Activated CD4-positive, alpha-beta T cell treated with anti-CD3 and anti-CD28 coated beads for 36 hours (primary cell): ENCODE measurements at regions not wholly inside any gene's neighbourhood (a gene's known extent, or its start where the extent isn't known, plus 50 kb on each side); places are given as distances from the start of the nearest gene placed in this dataset.

Experiments used
- ATAC-seq: fragments of 200-7000 bp; cut with Tn5 transposase; one replicate; pipeline ENCODE4 v1.10.0; 2021; ENCODE audit warnings: mild to moderate bottlenecking, moderate library complexity
- CTCF ChIA-PET: fragments of 350-600 bp; sonication (Branson Sonifier 250); formaldehyde crosslinking; loops from one replicate; lab custom pipeline; 2021; ENCODE audit warnings: antibody characterized with exemption; lab: Charles Lee
- POLR2A ChIA-PET: fragments of 350-600 bp; sonication (Branson Sonifier 250); formaldehyde crosslinking; loops from one replicate; lab custom pipeline; 2021; ENCODE audit warnings: antibody characterized with exemption, inconsistent platforms; lab: Charles Lee
- DNase-seq: peaks from one replicate; pipeline ENCODE4 v3.0.0-alpha.2; 2020
- H3K27ac Mint-ChIP-seq: one replicate; pipeline ENCODE4 v1.8.0; 2021; ENCODE audit warnings: mixed read lengths
- H3K27me3 Mint-ChIP-seq: one replicate; pipeline ENCODE4 v1.8.0; 2021; ENCODE audit warnings: mixed read lengths
- H3K36me3 Mint-ChIP-seq: one replicate; pipeline ENCODE4 v1.8.0; 2021; ENCODE audit warnings: low read depth, mixed read lengths
- H3K4me1 Mint-ChIP-seq: one replicate; pipeline ENCODE4 v1.8.0; 2021; ENCODE audit warnings: mixed read lengths
- H3K4me3 Mint-ChIP-seq: one replicate; pipeline ENCODE4 v1.8.0; 2021; ENCODE audit warnings: mild to moderate bottlenecking, moderate library complexity, mixed read lengths
- H3K9me3 Mint-ChIP-seq: one replicate; pipeline ENCODE4 v1.8.0; 2021; ENCODE audit warnings: low read depth, mixed read lengths
- intact Hi-C, 2 experiments: fragments of 100-400 bp; cut with DNase I in 1 of 2; cut with micrococcal nuclease in 1 of 2; formaldehyde crosslinking; loops; one replicate each; pipeline versions ENCODE4 v1.14.2 to v1.15.1; 2022 to 2024; cut with DNase I, micrococcal nuclease

- Mint-ChIP-seq H3K27ac (no peak overlapping the region), H3K36me3 (no peaks in the 10 kb centered on the region), H3K4me1 (peaks cover 30% of the 10 kb centered on the region), H3K27me3 (peaks cover 8% of the 10 kb centered on the region), H3K9me3 (no peaks in the 10 kb centered on the region), H3K4me3 (no peak overlapping the region)
- DNase-seq (peak; percentile 52), ATAC-seq (no peak)
- ChIA-PET CTCF (interaction anchor here (0.6 to 1.3 kb wide), 8 partner anchors 9 to 808 kb away, joined by 3 to 10 read pairs (median 4); no protein-coding TSS in a partner anchor), POLR2A (no interaction called here)
- intact Hi-C loops = no loop called here
Observed at GRCh38 chr6:41442800-41443501, 103.2 kb upstream of the FOXP4 start.

DNA sequence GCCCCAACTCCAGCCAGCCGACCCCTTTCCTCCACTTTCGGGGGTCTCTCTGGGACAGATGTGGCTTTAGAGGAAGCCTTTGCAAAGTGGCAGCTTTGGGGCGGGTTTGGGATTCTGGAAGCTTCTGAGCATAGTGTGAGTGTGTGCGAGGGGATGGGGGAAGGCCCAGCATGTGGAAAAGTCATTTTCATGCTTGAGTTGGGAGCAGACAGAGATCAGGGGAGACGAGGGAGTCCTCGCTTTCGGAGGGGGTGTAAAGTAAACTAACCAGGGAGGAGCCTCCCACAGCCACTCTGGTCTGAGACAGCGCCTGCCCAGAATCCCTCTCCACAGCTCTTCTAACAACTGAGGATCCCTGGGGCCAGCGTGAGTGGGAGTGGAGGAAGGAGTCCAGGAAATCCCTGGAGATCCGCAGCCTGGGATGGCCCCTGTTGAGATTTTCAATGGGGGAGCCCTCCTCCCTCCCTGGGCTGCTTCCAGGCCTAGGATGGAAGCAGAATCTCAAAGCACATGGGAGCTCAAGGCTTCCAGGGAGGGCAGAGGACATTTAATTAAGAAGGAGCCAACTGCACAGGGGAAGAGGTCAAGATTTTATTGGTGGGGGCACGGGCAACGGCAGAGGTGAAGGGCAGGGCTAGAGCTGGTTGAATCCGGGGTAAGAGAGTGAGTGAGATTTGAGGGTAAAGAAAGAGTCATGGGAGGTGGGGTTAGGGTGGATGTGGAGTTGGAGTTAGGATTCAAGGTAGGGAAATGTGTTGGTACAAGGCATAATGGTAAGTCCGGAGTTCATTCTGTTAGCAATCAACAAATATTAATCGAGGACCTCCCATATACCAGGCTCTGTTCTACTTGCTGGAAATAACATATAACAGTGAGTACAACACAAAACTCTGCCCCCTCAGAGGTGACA lies 102.3 kb upstream of the FOXP4 start:
- no peak for ATAC-seq
- H3K36me3 Mint-ChIP-seq = no peaks in the 10 kb centered on the region
- H3K27me3 Mint-ChIP-seq = peaks cover 8% of the 10 kb centered on the region
- H3K4me3 Mint-ChIP-seq = no peak overlapping the region
- no peak overlapping the region for H3K27ac Mint-ChIP-seq
- no peaks in the 10 kb centered on the region for H3K9me3 Mint-ChIP-seq
- no peak for DNase-seq
- POLR2A ChIA-PET = no interaction called here
- peaks cover 30% of the 10 kb centered on the region for H3K4me1 Mint-ChIP-seq
- intact Hi-C loops = no loop called here
- CTCF ChIA-PET = interaction anchor here (0.6 to 1.9 kb wide), 6 partner anchors 10 to 809 kb away, joined by 3 to 6 read pairs (median 4); no protein-coding TSS in a partner anchor

DNA sequence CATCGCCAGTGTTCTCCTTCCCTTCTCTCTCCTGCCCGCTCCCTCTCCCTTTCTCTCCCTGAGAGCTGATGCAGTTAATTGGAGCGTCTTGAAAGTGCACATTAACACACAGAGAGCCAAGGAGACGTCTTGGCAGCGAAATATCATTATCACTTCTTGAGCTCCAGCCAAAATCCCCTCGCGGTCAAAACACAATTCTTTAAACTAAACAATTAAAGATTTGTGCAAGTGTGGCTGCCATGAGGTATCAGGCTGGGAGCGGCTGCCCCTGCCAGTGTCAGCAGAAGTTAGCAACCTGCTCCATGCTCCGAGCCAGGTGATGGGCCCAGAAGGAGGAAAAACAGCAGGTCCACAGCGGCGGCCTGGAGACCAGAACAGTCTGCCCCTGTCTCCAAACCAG lies 100.9 kb upstream of the FOXP4 start:
- ChIA-PET CTCF (interaction anchor here (0.5 to 1.9 kb wide), 5 partner anchors 9 to 162 kb away, joined by 3 to 6 read pairs (median 3); no protein-coding TSS in a partner anchor), POLR2A (no interaction called here)
- Mint-ChIP-seq H3K4me3 (no peak overlapping the region), H3K27ac (no peak overlapping the region), H3K4me1 (peaks cover 20% of the 10 kb centered on the region), H3K36me3 (no peaks in the 10 kb centered on the region), H3K27me3 (peaks cover 8% of the 10 kb centered on the region), H3K9me3 (no peaks in the 10 kb centered on the region)
- intact Hi-C loops = no loop called here
- no peak for ATAC-seq
- DNase-seq = no peak

DNA sequence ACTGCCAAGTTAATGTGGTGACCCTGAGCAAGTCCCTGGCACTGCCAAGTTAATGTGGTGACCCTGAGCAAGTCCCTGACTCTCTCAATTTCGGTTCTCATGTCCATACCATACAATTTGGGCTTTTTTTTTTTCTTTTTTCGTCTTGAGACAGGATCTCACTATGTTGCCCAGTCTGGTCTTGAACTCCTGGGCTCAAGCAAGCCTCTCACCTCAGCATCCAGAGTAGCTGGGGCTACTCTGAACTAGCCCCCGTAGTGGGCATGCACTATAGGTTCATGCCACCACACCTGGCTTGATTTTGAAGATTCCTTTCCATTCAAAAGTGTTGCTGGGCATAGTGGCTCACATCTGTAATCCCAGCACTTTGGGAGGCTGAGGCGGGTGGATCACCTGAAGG lies 100.0 kb upstream of the FOXP4 start:
- H3K27me3 Mint-ChIP-seq = peaks cover 8% of the 10 kb centered on the region
- no peaks in the 10 kb centered on the region for H3K9me3 Mint-ChIP-seq
- ATAC-seq = no peak
- CTCF ChIA-PET = interaction anchor here (0.6 kb wide), 1 partner anchor 120 kb away, joined by 3 read pairs; no protein-coding TSS in a partner anchor
- POLR2A ChIA-PET = no interaction called here
- no peak for DNase-seq
- H3K27ac Mint-ChIP-seq = no peak overlapping the region
- no peak overlapping the region for H3K4me3 Mint-ChIP-seq
- peaks cover 12% of the 10 kb centered on the region for H3K4me1 Mint-ChIP-seq
- intact Hi-C loops = no loop called here
- H3K36me3 Mint-ChIP-seq = no peaks in the 10 kb centered on the region

DNA sequence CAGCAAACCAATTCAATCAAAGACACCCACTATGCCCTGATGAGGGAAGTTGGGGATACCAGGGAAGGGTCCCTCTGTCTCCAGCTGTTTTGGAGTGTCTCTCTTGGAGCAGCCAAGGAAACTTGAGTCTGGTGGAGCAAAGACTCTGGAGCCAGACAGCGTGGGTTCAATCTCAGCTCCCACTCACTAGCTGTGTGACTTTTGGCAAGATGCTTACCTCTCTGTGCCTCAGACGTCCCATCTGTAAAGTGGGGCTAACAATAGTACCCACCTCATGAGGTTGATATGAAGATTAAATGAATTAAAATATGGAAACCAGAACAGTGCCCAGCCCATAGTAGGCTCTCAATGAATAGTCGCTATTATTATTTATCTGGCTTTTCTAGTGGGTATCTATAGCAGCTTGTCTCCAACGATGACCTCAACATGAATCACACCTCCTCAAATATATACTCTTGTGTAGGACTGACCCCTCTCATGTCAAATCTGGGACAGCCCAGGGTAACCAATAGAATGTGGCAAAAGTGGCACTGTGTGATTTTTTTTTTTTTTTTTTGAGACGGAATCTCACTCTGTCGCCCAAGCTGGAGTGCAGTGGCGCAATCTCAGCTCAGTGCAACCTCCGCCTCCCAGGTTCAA lies 99.2 kb upstream of the FOXP4 start:
- Mint-ChIP-seq H3K4me1 (peaks cover 4% of the 10 kb centered on the region), H3K36me3 (no peaks in the 10 kb centered on the region), H3K9me3 (no peaks in the 10 kb centered on the region), H3K27ac (no peak overlapping the region), H3K4me3 (no peak overlapping the region), H3K27me3 (peaks cover 8% of the 10 kb centered on the region)
- ATAC-seq = no peak
- intact Hi-C loops = no loop called here
- CTCF ChIA-PET = no interaction called here
- POLR2A ChIA-PET = no interaction called here
- DNase-seq = no peak

GRCh38 chr6:41448256-41448655 lies 97.9 kb upstream of the FOXP4 start:
- H3K27me3 Mint-ChIP-seq = peaks cover 8% of the 10 kb centered on the region
- no peaks in the 10 kb centered on the region for H3K9me3 Mint-ChIP-seq

GRCh38 chr6:41449399-41450245 lies 96.6 kb upstream of the FOXP4 start:
- Mint-ChIP-seq H3K27ac (no peak overlapping the region), H3K36me3 (no peaks in the 10 kb centered on the region), H3K9me3 (no peaks in the 10 kb centered on the region), H3K27me3 (no peaks in the 10 kb centered on the region), H3K4me1 (no peaks in the 10 kb centered on the region), H3K4me3 (no peak overlapping the region)
- DNase-seq = no peak
- POLR2A ChIA-PET = no interaction called here
- no peak for ATAC-seq
- CTCF ChIA-PET = interaction anchor here (0.5 to 1.2 kb wide), 3 partner anchors 11 to 25 kb away, joined by 3 to 4 read pairs (median 3); no protein-coding TSS in a partner anchor
- intact Hi-C loops = no loop called here

More at GRCh38 chr6:41448256-41448655, 97.9 kb upstream of the FOXP4 start:
- no peaks in the 10 kb centered on the region for H3K4me1 Mint-ChIP-seq
- no peak overlapping the region for H3K4me3 Mint-ChIP-seq
- H3K27ac Mint-ChIP-seq = no peak overlapping the region
- ATAC-seq (no peak), DNase-seq (no peak)
- no peaks in the 10 kb centered on the region for H3K36me3 Mint-ChIP-seq
- POLR2A ChIA-PET = no interaction called here
- intact Hi-C loops = no loop called here
- CTCF ChIA-PET = interaction anchor here (0.7 to 1.3 kb wide), 2 partner anchors 17 to 177 kb away, joined by 3 read pairs; no protein-coding TSS in a partner anchor

GRCh38 chr6:41450581-41450980 lies 95.6 kb upstream of the FOXP4 start:
- Mint-ChIP-seq H3K27ac (no peak overlapping the region), H3K4me3 (no peak overlapping the region), H3K9me3 (no peaks in the 10 kb centered on the region), H3K27me3 (no peaks in the 10 kb centered on the region), H3K4me1 (no peaks in the 10 kb centered on the region), H3K36me3 (no peaks in the 10 kb centered on the region)
- DNase-seq (no peak), ATAC-seq (no peak)
- ChIA-PET CTCF (interaction anchor here (0.6 to 0.7 kb wide), 2 partner anchors 9 to 93 kb away, joined by 3 to 6 read pairs; no protein-coding TSS in a partner anchor), POLR2A (no interaction called here)
- intact Hi-C loops = no loop called here

GRCh38 chr6:41451039-41451438 lies 95.1 kb upstream of the FOXP4 start:
- Mint-ChIP-seq H3K36me3 (no peaks in the 10 kb centered on the region), H3K4me1 (no peaks in the 10 kb centered on the region), H3K27me3 (no peaks in the 10 kb centered on the region), H3K27ac (no peak overlapping the region), H3K9me3 (no peaks in the 10 kb centered on the region), H3K4me3 (no peak overlapping the region)
- DNase-seq = no peak
- ChIA-PET CTCF (interaction anchor here (0.7 to 1.1 kb wide), 2 partner anchors 9 to 92 kb away, joined by 3 to 4 read pairs; no protein-coding TSS in a partner anchor), POLR2A (no interaction called here)
- no peak for ATAC-seq
- intact Hi-C loops = no loop called here

DNA sequence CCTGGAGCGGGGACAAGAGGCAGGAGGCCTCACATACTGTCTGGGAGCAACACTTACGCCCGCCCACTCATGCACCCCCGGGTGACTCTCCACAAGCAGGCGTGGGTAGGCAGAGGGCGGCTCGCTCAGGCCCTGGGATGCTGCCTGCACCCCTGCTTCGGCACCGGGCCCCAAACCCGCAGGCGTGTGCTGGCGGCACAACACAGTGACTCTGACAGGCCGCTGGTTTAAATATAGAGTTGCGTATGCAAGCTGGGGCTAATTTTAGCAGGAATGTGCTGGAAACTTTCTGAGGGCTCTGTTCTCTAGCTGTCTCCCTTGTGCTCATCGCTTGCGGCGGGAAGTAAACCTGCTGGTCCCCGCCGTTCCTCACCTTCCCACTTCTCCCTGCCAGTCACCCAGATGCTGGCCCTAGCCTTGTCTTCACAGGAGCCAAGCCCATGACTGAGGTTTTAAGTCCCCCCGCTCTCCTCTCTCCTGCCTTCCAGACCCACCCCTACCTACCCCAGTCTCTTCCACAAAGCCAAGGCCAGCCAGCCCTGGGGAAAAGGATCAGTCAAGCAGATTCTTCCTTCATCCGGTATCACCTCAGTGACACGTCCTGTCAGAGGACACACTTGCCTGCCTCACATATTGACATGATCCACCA lies 94.5 kb upstream of the FOXP4 start:
- Mint-ChIP-seq H3K4me1 (no peaks in the 10 kb centered on the region), H3K9me3 (no peaks in the 10 kb centered on the region), H3K36me3 (no peaks in the 10 kb centered on the region), H3K27ac (no peak overlapping the region), H3K27me3 (no peaks in the 10 kb centered on the region), H3K4me3 (no peak overlapping the region)
- ATAC-seq (no peak), DNase-seq (no peak)
- intact Hi-C loops = no loop called here
- ChIA-PET CTCF (interaction anchor here (1.1 kb wide), 1 partner anchor 9 kb away, joined by 4 read pairs; no protein-coding TSS in a partner anchor), POLR2A (no interaction called here)
